GM21423 (cell line): ENCODE measurements at regions not wholly inside any gene's neighbourhood (a gene's known extent, or its start where the extent isn't known, plus 50 kb on each side); places are given as distances from the start of the nearest gene placed in this dataset.

Experiments used
- ATAC-seq: cut with Tn5 transposase; IDR thresholded peaks from one replicate; pipeline ENCODE4 v1.9.1; 2021; ENCODE audit warnings: mild to moderate bottlenecking, moderate library complexity; ENCODE audit not compliant: unreplicated experiment

DNA sequence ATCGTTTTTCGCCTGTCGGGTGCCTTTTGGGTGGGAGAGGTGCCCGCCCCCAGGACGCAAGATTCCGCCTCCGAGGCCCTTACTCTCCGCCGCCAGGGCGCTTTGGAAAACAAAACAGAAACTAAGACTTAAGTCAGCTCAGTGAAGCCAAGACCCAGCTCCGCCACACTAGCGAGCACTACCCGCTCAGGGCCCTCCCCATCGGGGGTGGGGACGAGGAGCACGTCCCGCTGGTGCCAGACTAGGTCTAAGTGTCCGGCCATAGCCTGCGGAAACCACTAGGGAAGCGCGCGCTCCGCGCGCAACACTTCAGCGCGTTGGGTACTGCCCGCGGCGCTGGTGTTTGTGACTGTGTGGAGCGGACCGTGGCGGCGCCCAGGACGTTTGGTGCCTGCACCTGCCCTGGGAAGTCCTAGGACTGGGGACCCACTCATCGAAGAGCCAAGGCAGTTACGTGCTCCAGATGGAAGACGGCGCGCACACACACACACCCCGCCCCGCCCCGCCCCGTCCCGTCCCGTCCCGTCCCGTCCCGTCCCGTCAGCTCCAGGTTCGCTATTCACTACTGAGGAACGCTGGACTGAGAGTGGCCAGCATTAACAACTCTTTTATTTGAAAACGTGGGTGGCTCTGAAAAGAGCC is 57.6 kb upstream of the BOLA1 start:
- ATAC-seq = peak; percentile 42

DNA sequence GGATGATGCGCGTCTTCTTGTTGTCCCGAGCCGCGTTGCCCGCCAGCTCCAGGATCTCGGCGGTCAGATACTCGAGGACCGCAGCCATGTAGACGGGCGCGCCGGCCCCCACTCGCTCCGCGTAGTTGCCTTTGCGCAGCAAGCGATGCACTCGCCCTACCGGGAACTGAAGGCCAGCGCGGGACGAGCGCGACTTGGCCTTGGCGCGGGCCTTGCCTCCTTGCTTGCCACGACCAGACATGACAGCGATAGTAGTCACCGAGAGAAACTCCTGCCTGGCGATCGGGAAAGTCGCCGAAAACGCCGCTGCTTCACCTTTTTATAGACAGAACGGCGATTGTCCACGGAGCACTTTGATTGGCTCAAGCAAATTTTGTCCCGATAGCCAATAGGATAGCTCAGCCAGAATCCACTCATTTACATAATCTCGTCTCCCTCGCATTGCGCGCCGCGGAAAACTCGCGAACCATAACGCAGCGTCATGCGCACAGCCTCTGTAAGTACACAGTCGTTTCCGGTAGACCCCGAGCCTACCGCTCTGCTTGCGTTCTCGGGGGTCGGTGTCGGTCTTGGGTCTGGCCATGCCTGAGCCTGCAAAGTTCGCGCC is 56.8 kb upstream of the BOLA1 start:
- peak; percentile 59 for ATAC-seq

DNA sequence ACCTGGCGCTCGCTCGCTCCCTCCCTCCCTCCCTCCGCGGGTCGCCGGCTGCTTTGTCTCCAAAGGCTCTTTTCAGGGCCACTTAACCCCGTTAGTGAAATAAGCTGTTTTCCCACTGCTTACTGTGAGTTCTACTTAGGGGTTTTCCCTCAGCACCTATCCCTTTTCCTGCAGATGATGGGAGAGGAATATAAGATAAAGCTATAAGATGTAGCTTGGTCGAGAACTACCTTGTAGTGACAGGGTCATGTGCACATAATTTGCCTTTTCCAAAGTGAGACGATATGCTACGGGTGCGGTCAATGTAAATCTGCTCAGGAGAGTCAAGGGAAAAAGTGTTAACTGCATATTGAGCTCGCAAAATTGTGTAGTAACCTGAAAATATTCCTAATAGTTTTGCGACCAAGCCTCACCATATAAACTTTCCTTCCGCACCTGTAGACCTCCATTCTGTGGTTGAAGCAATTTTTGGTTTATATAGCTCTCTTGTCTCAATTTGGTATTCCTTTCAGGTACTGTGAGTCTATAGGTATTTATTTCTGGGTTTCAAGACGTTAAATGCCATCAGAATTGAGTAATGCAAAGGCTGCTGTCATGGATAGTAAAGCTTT is 55.8 kb upstream of the BOLA1 start:
- ATAC-seq = no peak

DNA sequence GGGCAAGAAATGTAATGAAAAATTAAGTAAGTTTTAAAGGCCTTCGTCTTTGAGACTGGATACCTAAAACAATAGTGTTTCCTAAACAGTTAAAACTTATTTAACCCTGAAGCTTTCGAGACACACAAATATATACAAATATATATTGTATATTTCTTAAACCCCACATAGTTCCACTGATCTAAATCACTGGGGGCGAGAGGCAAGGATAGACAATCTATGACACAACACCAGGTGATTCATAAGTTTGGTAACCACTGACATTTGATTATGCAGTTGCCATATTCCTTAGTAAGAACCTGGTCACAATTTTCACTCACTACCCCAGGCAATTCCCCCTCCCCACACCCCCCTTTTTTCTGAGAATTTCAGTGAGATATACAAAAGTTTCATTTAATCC is 55.3 kb upstream of the BOLA1 start:
- no peak for ATAC-seq

DNA sequence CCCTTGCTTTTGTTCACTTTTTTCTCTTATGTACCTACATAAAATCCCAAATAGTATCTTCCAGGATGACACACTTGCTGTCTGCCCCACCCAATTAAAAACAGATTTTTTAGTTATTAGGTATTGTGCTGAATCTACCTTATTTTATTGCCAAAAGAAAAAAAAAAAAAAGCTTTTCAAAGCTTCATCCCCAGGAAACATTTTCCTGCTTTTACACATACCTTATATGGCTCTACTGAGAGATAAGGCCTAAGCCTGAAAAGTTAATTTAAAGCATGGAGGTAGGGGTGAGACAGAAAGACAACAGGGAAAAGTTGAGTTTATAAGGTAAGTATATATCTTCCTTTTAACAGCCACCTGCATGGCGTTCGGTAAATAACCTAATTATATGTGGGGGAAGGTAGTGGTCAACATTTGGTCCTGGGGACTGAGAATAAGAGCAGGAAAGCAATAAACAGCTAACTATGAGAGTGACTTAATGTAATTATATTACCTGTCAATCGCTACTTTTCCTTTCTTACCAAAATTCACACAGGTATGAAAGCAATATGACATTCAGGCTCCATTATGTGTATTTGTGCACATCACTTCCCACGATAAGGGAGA is 54.6 kb upstream of the BOLA1 start:
- no peak for ATAC-seq

DNA sequence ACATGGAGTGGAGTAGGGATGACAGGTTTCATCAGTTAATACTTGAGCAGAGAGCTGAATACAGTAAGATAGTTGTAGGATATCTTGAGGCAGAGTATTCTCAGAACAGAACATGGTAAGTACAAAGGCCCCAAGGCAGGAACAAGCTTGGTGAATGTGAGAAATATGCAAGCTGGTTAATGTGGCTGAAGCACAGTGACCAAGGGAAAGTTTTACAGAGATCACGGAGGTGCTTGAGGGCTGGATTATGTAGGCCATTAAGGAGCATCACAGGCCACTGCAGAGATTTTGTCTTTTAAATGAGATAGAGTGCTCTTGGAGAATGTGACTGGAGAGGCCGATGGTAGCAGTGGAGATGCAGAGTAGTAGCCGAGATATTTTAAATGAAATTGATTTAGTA is 54.0 kb upstream of the BOLA1 start:
- ATAC-seq = no peak

DNA sequence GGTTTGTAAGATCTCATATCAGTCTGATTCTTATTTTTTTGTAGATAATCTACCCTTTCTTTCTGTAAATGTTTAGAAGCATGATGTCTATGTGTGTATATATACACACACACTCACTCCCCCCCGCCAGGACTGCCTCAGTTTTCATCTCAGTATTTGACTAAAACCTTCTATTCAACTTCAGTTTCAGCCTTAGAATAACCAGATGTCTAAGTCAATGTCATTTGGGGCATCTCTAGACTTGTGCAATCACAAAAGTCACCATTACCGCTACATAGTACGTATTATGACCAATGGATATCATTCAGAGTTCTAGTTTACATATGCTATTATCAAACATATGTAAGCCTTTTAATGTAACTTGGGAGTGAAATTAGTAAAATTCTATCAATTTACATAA is 53.3 kb upstream of the BOLA1 start:
- no peak for ATAC-seq

DNA sequence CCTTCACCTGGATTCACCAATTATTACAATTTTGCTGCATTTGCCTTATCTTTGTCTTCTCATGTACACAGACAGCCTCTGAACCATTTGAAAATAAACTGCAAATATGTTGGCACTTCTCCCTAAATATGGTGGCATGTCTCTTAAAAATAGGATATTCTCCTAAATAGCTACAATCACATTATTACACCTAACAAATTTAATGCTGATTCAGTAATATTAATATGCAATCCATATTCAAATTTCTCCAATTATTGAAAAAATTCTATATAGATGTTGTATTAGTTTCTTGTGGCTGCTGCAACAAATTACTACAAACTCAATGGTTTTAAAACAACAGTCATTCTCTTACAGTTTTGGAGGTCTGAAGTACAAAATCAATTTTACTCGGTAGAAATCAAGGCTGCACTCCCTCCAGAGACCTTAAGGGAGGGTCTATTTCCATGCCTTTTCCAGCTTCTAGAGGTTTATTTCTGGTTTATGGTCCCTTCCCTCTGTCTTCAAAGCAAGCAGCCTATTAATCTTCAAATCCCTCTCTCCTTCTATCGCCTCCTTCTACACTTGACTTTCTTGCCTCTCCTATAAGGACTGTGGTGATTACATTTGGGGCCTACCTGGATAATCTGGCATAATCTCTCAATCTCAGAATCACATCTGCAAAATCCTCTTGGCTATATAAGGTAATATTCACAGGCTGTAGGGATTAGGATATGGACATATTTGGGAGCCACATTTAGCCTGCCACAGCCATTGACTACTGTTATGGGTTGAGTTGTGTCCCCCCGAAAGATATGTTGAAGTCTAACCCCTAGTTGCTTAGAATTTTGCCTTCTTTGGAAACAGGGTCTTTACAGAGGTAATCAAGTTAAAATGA is 52.5 kb upstream of the BOLA1 start:
- no peak for ATAC-seq

DNA sequence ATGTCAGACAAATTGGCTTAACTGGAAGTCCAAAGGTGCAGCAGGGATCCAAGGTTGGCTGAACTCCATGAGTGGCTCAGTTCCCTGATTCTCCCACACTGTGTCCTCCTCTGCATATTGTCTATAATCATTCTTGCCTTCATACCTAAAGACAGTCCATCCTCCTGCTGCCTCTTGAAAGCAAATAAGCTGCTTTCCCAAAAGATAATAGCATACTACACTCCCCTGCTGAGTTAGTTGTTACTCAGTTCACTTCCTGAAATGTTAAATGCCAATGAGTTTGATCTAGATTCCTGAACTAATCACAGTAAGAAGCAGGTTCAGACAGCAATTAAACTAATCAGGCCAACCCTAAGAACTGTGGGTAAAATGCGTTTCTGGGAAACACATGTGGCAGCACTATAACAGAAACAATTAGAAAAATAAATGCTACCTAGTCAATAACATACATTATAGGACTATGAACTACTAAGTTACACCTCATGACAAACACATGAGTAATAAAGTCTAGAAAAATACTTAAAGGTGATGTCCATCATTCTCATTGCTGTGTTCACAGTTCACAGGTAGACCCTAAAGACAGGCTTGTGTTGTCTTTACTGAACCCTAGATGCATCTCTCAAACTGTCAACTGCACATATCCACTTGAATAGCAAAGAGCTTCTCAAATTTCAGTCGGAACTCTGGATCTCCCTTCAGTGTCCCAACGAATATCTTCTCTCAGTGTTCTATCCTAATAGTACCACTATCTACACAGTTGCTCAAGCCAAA is 50.8 kb upstream of the BOLA1 start:
- ATAC-seq = no peak

DNA sequence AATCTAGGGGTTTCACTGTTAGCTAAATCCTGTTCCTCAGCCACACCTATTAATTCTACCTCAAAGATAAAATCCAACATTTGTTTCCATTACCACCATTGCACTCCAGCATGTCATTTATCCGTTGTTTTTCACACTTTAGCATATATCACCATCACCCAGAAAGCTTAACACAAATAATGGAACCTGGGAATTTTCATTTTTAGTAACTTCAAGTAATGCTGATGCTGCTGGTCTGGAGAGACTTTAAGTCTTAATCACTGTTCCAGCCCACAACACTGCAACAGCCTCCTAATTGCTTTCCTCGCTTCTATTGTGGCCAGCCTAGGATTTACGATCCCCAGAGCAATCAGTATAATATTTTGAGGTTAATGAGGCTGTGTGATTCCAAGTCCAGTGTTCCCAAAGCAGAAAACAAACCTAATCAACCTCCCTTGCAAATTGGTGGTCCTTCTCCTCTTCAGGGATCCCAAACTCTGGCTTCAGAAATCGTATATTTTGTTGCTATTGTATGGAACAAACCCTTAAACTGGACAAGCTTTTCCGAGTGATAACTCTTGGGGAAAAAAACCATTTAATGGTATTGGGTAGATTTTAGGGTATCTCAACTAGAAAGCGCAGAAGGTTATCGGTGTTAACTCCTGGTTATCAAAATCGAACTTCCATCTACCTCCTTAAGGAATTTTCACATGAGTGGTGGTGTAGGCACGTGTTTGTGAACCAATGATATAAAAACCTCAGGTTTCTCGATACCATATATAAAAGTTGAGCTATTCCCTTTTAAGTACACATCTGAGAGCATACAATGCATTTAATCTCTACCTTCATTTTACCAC is 50.0 kb upstream of the BOLA1 start:
- no peak for ATAC-seq
